ENCODE measurements at regions not wholly inside any gene's neighbourhood (a gene's known extent, or its start where the extent isn't known, plus 50 kb on each side); places are given as distances from the start of the nearest gene placed in this dataset.

GRCh38 chr2:133974353-133974752 lies 279.5 kb upstream of the MGAT5 start:
- Histone ChIP-seq H3K4me2 (ENCODE audit: extremely low read depth, insufficient read depth, low read length) (no peak overlapping the region), H3K27ac (ENCODE audit: insufficient read depth, low read length) (no peak overlapping the region), H3K27me3 (ENCODE audit: control insufficient read depth, insufficient read depth, low read length) (no peaks in the 10 kb centered on the region), H3K4me1 (ENCODE audit: control insufficient read depth, extremely low read depth, insufficient read depth, low read length) (peaks cover 11% of the 10 kb centered on the region), H4K20me1 (ENCODE audit: control insufficient read depth, extremely low read depth, insufficient read depth, low read length) (no peaks in the 10 kb centered on the region), H3K79me2 (ENCODE audit: control insufficient read depth, insufficient read depth, low read length) (no peaks in the 10 kb centered on the region), H2AFZ (ENCODE audit: low read length) (no peak overlapping the region), H3K9me3 (ENCODE audit: control insufficient read depth, insufficient read depth, low read depth, low read length) (no peaks in the 10 kb centered on the region), H3K9ac (ENCODE audit: insufficient read depth, low read length) (no peak overlapping the region), H3K4me3 (replicated peaks in 1 of 4; ENCODE audit: control extremely low read depth in 1 of 4, insufficient read depth in 1 of 4, low read depth in 3 of 4, low read length in 4 of 4) (no peak overlapping the region), H3K36me3 (ENCODE audit: control insufficient read depth, insufficient read depth, low read length) (no peaks in the 10 kb centered on the region)
- TF ChIP-seq EZH2 (IDR thresholded peaks at IDR 0.05; ENCODE audit: low read length, missing control alignments) (no peak), CTCF (conservative IDR thresholded peaks at IDR 0.05 in 1 of 2, IDR thresholded peaks at IDR 0.05 in 1 of 2; ENCODE audit: low read depth in 1 of 2, low read length in 2 of 2) (no peak)
- DNase-seq (ENCODE audit: low read depth in 2 of 2), result no peak

GRCh38 chr2:133975135-133975534 lies 278.7 kb upstream of the MGAT5 start:
- Histone ChIP-seq H3K79me2 (ENCODE audit: control insufficient read depth, insufficient read depth, low read length) (no peaks in the 10 kb centered on the region), H3K4me2 (ENCODE audit: extremely low read depth, insufficient read depth, low read length) (no peak overlapping the region), H3K9me3 (ENCODE audit: control insufficient read depth, insufficient read depth, low read depth, low read length) (no peaks in the 10 kb centered on the region), H3K4me1 (ENCODE audit: control insufficient read depth, extremely low read depth, insufficient read depth, low read length) (peaks cover 11% of the 10 kb centered on the region), H3K4me3 (replicated peaks in 1 of 4; ENCODE audit: control extremely low read depth in 1 of 4, insufficient read depth in 1 of 4, low read depth in 3 of 4, low read length in 4 of 4) (no peak overlapping the region), H3K36me3 (ENCODE audit: control insufficient read depth, insufficient read depth, low read length) (no peaks in the 10 kb centered on the region), H3K27me3 (ENCODE audit: control insufficient read depth, insufficient read depth, low read length) (no peaks in the 10 kb centered on the region), H3K27ac (ENCODE audit: insufficient read depth, low read length) (no peak overlapping the region), H2AFZ (ENCODE audit: low read length) (no peak overlapping the region), H3K9ac (ENCODE audit: insufficient read depth, low read length) (no peak overlapping the region), H4K20me1 (ENCODE audit: control insufficient read depth, extremely low read depth, insufficient read depth, low read length) (no peaks in the 10 kb centered on the region)
- DNase-seq (ENCODE audit: low read depth in 2 of 2), result no peak
- TF ChIP-seq EZH2 (IDR thresholded peaks at IDR 0.05; ENCODE audit: low read length, missing control alignments), result no peak
- no peak for TF ChIP-seq CTCF (conservative IDR thresholded peaks at IDR 0.05 in 1 of 2, IDR thresholded peaks at IDR 0.05 in 1 of 2; ENCODE audit: low read depth in 1 of 2, low read length in 2 of 2)

GRCh38 chr2:133975676-133976428 lies 278.0 kb upstream of the MGAT5 start:
- Histone ChIP-seq H3K9ac (ENCODE audit: insufficient read depth, low read length) (no peak overlapping the region), H3K79me2 (ENCODE audit: control insufficient read depth, insufficient read depth, low read length) (no peaks in the 10 kb centered on the region), H3K9me3 (ENCODE audit: control insufficient read depth, insufficient read depth, low read depth, low read length) (no peaks in the 10 kb centered on the region), H3K36me3 (ENCODE audit: control insufficient read depth, insufficient read depth, low read length) (no peaks in the 10 kb centered on the region), H3K4me3 (replicated peaks in 1 of 4; ENCODE audit: control extremely low read depth in 1 of 4, insufficient read depth in 1 of 4, low read depth in 3 of 4, low read length in 4 of 4) (no peak overlapping the region), H3K27ac (ENCODE audit: insufficient read depth, low read length) (no peak overlapping the region), H4K20me1 (ENCODE audit: control insufficient read depth, extremely low read depth, insufficient read depth, low read length) (no peaks in the 10 kb centered on the region), H2AFZ (ENCODE audit: low read length) (no peak overlapping the region), H3K4me1 (ENCODE audit: control insufficient read depth, extremely low read depth, insufficient read depth, low read length) (peaks cover 11% of the 10 kb centered on the region), H3K4me2 (ENCODE audit: extremely low read depth, insufficient read depth, low read length) (no peak overlapping the region), H3K27me3 (ENCODE audit: control insufficient read depth, insufficient read depth, low read length) (no peaks in the 10 kb centered on the region)
- no peak for DNase-seq (ENCODE audit: low read depth in 2 of 2)
- TF ChIP-seq EZH2 (IDR thresholded peaks at IDR 0.05; ENCODE audit: low read length, missing control alignments) (no peak), CTCF (conservative IDR thresholded peaks at IDR 0.05 in 1 of 2, IDR thresholded peaks at IDR 0.05 in 1 of 2; ENCODE audit: low read depth in 1 of 2, low read length in 2 of 2) (no peak)
